NCI-H748 treated with DMSO at 0.1 percent for 48 hours (cell line): ENCODE measurements at regions not wholly inside any gene's neighbourhood (a gene's known extent, or its start where the extent isn't known, plus 50 kb on each side); places are given as distances from the start of the nearest gene placed in this dataset.
"Not testable (repeated sequence)": the region's sequence is repeated elsewhere in the genome, so short reads cannot be mapped to it uniquely, and the experiment has no call there.

Experiments used
- DNase-seq: peaks from one replicate; lab custom pipeline; 2025; lab: John Stamatoyannopoulos, UW

DNA sequence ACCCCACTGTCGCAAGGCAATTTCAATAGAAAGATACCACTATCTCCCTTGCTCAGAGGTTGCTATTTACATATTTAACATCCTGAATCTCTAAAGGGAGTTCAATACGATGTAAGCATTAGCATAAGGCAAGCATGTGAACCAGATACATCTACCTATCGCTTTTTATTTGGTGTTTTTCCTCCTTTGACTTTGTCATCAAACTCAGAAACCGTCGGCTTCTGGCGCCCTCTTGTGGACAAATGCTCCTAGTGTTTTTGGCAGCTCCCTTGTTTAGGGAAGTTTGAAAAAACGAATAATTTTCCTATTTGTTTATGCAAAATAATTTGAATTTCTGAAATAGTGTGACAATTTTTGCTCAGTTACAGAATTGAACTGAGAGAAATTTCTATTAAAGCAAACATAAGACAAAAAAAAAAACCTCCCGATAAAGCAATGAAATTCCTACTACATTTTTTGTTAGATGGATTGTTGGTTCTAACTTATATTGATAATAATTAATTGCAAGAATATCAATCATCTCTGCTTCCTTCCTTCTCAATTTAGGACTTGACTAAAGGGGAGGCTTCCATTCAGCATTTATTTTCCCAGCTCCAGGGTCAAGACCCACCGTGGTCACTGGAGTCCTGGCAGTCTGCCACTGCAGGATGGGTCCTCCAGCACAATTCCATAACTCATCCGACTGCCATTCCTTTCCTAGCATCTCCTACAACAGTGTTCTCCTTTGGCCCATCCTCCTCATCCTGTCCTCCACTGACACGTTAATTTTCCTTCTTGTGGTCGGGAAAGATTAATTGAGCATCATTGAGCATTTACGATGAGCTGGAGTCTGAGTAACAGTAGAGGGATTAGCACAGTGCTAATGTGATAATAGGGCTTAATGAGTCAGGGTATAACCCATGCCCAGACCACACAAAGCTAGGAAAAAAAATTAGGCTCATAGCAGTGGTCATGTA, 131.8 kb upstream of the CHD1 start:
- peak; percentile 59 for DNase-seq

GRCh38 chr5:99059685-99060084, 130.9 kb upstream of the CHD1 start:
- DNase-seq, result no peak

GRCh38 chr5:99058466-99058865, 129.7 kb upstream of the CHD1 start:
- no peak for DNase-seq

GRCh38 chr5:99054972-99055371, 126.2 kb upstream of the CHD1 start:
- DNase-seq, result no peak

DNA sequence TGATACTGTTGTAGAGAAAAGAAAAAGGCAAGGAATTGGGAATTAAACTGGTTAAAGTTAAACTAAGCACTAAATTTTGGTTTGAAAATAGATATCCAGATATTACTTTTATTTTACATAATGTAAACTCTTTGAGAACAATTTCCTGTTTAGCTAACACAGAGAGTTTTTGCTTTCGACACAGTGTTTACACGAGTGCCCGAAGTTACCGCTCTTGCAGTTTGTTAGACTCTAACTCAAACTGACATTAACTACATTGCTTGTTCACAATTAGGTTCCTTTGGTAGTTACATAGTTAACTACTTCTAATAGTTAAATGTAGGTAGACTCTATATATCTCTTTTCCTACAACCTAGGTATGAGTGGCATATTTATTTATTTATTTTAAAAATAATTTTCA, 117.1 kb upstream of the CHD1 start:
- no peak for DNase-seq

DNA sequence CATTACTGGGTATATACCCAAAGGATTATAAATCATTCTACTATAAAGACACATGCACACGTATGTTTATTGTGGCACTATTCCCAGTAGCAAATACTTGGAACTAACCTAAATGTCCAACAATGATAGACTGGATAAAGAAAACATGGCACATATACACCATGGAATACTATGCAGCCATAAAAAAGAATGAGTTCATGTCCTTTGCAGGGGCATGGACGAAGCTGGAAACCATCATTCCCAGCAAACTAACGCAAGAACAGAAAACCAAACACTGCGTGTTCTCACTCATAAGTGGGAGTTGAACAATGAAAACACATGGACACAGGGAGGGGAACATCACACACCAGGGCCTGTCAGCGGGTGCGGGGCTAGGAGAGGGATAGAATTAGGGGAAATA, 114.5 kb upstream of the CHD1 start:
- DNase-seq, result not testable (repeated sequence)

GRCh38 chr5:99037668-99038067, 108.9 kb upstream of the CHD1 start:
- peak; percentile 6 for DNase-seq

DNA sequence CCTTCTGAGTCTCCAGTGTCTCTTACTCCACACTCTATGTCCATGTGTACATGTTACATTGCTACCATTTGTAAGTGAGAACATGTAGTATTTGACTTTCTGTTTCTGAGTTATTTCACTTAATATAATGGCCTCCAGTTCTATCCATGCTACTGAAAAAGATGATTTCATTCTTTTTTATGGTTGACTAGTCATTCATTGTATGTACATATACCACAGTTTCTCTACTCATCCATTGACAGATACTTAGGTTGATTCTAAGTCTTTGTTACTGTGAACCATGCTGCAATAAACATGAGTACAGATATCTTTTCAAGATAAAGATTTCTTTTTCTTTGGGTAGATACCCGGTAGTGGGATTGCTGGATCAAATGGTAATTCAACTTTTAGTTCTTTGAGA, 107.1 kb upstream of the CHD1 start:
- DNase-seq, result no peak

- no peak for DNase-seq
Observed at GRCh38 chr5:99034336-99034735, 105.5 kb upstream of the CHD1 start.

- no peak for DNase-seq
Observed at GRCh38 chr5:99033014-99033900, 104.5 kb upstream of the CHD1 start.

DNA sequence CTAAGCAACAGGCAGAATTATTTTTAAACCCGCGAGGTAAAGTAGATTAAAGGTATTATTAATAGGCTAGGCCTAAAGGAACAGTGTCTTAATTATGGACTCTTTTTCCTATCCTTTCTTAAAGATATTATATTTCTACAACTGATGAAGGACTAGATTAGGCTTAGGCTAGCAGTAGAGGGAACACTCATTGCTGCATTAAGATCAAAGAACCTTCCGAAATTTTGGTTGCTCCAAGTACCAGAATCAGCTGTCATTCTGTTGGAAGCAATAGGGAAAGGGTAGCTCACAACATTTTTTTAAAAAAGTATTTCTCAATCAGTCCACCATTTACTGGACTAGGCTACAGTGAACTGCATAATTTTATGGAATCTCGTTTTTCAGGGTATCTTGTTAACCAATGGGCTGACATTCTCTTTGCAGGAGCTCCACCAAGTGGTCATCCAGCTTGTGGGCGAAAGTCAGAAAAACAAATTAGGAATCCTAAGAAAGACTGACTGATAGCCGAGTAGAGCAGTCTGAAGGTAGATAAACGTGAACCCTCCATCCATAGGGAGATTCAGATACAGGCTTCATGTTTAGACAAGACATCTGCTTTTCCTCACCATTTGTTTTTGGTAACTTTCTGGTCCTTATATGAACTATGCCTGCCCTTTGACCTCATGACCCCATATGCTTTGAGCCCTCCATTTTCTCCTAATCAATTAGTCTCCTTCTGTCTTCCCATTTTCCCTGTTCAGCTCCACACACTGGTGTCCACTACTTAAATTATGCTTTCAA, 103.6 kb upstream of the CHD1 start:
- DNase-seq, result peak; percentile 60

- no peak for DNase-seq
Observed at GRCh38 chr5:99030906-99031440, 102.2 kb upstream of the CHD1 start.

DNA sequence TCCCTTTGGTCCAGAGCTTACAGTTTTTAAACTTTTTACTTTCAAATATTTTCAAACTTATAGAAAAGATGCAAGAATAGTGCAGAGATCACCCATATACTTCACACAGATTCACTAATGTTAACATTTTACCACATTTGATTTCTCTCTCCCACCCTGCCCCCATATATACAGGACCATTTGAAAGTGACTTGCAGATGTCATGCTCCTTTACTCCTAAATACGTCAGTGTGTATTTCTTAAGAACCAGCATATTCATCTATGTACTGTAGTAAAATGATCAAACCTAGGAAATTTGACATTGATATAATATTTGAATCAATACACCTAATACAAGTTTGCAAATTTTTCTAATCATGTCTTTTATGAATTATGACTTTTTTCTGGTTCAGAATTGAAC, 100.4 kb upstream of the CHD1 start:
- DNase-seq, result no peak

DNA sequence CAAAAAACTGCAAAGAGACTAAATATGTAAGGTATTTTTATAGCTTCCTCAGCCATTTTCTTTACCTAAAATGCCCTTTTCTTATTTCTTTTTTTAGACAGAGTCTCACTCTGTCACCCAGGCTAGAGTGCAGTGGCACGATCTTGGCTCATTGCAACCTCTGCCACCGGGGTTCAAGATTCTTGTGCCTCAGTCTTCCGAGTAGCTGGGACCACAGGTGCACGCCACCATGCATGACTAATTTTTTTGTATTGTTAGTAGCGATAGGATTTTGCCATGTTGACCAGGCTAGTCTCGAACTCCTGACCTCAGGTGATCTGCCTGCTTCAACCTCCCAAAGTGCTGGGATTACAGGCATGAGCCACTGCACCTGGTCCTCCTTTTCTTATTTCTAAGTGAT, 99.4 kb upstream of the CHD1 start:
- not testable (repeated sequence) for DNase-seq

DNA sequence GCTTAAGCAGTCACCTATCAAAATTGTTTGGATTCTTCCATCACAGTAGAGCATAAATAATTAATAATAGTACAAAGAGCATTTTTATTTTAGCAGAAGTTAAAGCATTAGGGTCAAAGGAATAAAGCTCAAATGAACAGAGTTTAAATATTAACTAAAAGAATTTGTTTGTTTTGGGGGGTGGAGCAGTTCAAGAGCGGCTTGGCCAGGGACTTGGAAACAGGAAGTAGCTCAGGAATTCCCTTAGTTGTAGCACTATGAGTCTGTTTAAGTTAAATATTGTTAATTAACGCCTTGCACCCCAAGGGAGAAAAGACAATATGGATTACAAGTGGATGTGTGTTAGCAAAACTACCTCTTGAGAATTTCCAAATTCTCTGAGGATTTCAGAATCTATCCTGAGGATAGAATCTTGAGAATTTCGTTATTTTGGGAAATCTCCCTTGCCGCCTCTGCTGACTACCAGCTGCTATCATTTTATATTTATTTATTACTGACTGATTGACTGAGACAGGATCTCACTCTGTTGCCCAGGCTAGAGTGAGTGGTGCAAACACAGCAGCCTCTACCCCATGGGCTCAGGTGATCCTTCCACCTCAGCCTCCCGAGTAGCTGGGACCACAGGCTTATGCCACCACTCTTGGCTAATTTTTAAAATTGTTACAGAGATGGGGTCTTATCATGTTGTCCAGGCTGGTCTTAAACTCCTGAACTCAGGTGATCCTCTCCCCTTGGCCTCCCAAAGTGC, 96.7 kb upstream of the CHD1 start:
- DNase-seq, result no peak

DNA sequence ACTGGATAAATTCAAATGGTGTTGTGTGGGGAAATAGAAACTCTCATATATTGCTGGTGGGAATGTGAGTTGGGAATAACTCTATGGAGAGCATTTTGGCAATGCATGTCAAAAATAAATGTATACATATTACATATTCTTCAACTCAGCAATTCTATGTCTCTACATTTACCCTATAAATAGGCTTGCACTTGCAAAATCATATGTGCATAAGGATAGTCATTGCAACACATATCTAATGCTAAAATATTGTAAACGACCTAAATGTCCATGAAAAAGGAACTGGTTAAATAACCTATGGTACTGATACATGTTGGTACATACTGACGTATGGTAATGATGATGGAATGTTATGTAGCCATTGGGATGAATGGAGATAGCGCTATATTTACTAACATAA, 94.5 kb upstream of the CHD1 start:
- DNase-seq, result no peak

DNA sequence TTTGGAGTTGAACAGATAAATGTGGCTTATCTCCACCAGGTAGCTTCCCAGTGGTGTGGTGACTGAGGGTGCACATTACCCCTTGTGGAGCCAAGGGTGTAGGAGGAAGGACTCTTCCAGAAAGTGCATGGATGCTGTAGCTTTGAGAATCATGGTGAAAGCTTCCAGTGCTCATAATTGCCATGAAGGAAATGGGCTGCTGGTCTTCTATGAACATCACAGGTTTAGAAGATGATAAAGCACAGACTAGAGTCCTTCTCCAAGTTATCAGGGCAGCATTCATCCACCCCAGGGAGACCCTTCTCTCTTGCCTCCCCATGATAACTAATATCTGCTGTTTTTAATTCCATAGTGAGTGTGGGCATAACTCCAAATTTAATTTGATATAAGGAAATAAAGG, 93.4 kb upstream of the CHD1 start:
- no peak for DNase-seq

- DNase-seq, result no peak
Observed at GRCh38 chr5:99020698-99021048, 91.9 kb upstream of the CHD1 start.

- peak; percentile 34 for DNase-seq
Observed at GRCh38 chr5:99019812-99020697, 91.2 kb upstream of the CHD1 start.

DNA sequence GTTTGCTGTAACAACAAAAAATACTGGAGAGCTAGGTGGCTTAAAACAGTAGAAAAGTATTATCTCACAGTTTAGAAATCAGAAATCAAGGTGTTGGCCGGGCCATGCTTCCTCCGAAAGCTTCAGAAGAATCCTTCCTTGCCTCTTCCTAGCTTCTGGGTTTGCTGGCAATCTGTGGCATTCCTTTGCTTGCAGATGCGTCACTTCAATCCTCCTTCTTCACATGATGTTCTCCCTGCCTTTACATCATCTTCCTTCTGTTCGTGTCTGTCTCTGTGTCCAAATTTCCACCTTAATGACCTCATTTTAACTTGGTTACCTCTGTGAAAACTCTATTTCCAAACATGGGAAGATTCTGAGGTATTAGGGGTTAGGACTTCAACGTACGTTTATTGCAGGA, 90.4 kb upstream of the CHD1 start:
- no peak for DNase-seq
